Mucosa of descending colon (tissue), 3 donors: ENCODE measurements at regions not wholly inside any gene's neighbourhood (a gene's known extent, or its start where the extent isn't known, plus 50 kb on each side); places are given as distances from the start of the nearest gene placed in this dataset.

Source experiments
- ATAC-seq: fragments of 200-7000 bp; cut with Tn5 transposase; one replicate; pipeline ENCODE4 v1.9.1; 2020; ENCODE audit warnings: mild to moderate bottlenecking, moderate library complexity
- DNase-seq, 3 donors: peaks; one replicate each; pipeline ENCODE4 v3.0.0-alpha.2; 2020
- H3K36me3 ChIP-seq: fragments of 200-600 bp; one replicate; pipeline ENCODE4 v1.8.0; 2021; ENCODE audit warnings: low read depth, mild to moderate bottlenecking
- H3K4me1 ChIP-seq: fragments of 200-600 bp; one replicate; pipeline ENCODE4 v1.8.0; 2021; ENCODE audit warnings: low read depth, mild to moderate bottlenecking
- H3K4me3 ChIP-seq: fragments of 200-600 bp; one replicate; pipeline ENCODE4 v1.8.0; 2021; ENCODE audit warnings: mild to moderate bottlenecking
- H3K9me3 ChIP-seq: fragments of 200-600 bp; one replicate; pipeline ENCODE4 v1.8.0; 2021; ENCODE audit warnings: mild to moderate bottlenecking
- intact Hi-C, 2 donors: fragments of 100-400 bp; cut with DNase I in 1 of 2; cut with micrococcal nuclease in 1 of 2; formaldehyde crosslinking; loops; one replicate each; pipeline versions ENCODE4 v1.11.0 to v1.11.1; 2022; cut with DNase I, micrococcal nuclease
- TF ChIP-seq, protein P1 (sequence below): fragments of 200-600 bp; IDR thresholded peaks from one replicate; pipeline ENCODE4 v1.8.0; 2022; ENCODE audit warnings: antibody characterized with exemption, mild to moderate bottlenecking
- donor health status: DM: no; HTN: no; CAD: no; lungs with moderate emphysema.
- donor health status: DM: no; HTN: no; CAD: no.
- donor health status: DM: no; HTN: yes; CAD: no.

DNA sequence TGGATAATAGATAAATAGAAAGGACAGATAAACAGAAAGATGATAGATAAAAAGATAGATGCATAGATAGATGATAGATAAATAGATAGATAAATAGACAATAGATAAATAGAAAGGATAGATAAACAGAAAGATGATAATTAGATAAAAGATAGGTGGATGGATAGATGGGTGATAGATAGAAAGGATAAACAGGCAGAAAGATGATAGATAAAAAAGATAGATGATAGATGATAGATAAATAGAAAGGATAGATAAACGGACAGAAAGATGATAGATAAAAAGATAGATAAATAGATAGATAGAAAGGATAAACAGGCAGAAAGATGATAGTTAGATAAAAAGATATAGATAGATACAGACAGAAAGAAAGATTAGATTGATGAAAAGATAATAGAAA lies 92.3 kb upstream of the UQCRFS1 start:
- no peak for DNase-seq
- Histone ChIP-seq H3K36me3 (no peaks in the 10 kb centered on the region), H3K9me3 (no peaks in the 10 kb centered on the region), H3K4me1 (no peaks in the 10 kb centered on the region), H3K4me3 (no peak overlapping the region)
- intact Hi-C loops = no loop called here
- ATAC-seq = no peak
- TF ChIP-seq, protein P1, sequence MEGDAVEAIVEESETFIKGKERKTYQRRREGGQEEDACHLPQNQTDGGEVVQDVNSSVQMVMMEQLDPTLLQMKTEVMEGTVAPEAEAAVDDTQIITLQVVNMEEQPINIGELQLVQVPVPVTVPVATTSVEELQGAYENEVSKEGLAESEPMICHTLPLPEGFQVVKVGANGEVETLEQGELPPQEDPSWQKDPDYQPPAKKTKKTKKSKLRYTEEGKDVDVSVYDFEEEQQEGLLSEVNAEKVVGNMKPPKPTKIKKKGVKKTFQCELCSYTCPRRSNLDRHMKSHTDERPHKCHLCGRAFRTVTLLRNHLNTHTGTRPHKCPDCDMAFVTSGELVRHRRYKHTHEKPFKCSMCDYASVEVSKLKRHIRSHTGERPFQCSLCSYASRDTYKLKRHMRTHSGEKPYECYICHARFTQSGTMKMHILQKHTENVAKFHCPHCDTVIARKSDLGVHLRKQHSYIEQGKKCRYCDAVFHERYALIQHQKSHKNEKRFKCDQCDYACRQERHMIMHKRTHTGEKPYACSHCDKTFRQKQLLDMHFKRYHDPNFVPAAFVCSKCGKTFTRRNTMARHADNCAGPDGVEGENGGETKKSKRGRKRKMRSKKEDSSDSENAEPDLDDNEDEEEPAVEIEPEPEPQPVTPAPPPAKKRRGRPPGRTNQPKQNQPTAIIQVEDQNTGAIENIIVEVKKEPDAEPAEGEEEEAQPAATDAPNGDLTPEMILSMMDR = no peak

DNA sequence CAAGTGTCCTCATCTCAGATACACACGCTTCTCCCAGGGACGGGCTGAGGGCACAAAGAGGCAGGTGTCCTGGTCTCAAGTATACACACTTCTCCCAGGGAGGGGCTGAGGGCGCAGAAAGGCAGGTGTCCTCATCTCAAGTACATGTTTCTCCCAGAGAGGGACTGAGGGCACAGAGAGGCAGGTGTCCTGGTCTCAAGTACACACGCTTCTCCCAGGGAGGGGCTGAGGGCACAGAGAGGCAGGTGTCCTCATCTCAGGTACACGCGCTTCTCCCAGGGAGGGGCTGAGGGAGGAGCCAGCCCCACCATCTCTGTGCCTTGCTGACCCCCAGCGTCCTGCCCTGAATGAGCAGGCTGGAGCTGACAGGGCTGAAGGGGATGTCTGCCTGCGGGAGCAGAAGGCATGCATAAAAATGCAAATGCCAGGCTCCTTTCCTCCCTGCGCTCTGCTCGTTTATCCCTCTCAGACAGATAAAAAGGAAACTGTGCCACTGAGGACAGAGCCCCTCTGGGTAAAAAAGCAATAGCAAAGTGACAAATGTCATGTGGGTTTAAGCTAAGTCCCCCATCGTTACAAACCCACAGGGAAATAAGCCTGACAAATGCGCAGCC lies 96.1 kb upstream of the UQCRFS1 start:
- H3K36me3 ChIP-seq = no peaks in the 10 kb centered on the region
- no peaks in the 10 kb centered on the region for H3K9me3 ChIP-seq
- ATAC-seq = no peak
- TF ChIP-seq, protein P1 = no peak
- intact Hi-C loops = no loop called here
- no peak overlapping the region for H3K4me3 ChIP-seq
- H3K4me1 ChIP-seq = no peaks in the 10 kb centered on the region
- no peak for DNase-seq

DNA sequence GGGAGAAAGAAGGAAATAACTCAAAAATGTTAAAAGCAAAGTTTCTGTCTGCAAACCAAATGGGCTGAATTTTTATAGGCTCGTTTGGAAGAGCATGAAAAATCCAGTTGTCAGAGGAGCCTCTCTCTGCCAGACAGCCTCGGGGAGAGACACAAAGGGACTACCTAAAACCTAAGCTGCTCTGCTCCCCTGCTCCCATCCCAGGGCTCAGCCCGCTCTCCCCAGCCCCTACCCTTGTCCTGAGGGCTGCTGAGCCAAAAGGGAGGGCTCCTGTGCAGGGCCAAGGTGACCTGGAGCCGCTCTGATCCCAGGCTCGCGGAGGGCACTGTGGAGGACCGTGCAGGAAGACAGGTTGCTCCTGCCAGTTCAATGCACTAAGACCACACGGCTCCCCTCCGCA lies 96.7 kb upstream of the UQCRFS1 start:
- DNase-seq (no peak), ATAC-seq (no peak)
- intact Hi-C loops = no loop called here
- no peaks in the 10 kb centered on the region for H3K9me3 ChIP-seq
- H3K36me3 ChIP-seq = no peaks in the 10 kb centered on the region
- no peaks in the 10 kb centered on the region for H3K4me1 ChIP-seq
- no peak overlapping the region for H3K4me3 ChIP-seq
- TF ChIP-seq, protein P1 = no peak

DNA sequence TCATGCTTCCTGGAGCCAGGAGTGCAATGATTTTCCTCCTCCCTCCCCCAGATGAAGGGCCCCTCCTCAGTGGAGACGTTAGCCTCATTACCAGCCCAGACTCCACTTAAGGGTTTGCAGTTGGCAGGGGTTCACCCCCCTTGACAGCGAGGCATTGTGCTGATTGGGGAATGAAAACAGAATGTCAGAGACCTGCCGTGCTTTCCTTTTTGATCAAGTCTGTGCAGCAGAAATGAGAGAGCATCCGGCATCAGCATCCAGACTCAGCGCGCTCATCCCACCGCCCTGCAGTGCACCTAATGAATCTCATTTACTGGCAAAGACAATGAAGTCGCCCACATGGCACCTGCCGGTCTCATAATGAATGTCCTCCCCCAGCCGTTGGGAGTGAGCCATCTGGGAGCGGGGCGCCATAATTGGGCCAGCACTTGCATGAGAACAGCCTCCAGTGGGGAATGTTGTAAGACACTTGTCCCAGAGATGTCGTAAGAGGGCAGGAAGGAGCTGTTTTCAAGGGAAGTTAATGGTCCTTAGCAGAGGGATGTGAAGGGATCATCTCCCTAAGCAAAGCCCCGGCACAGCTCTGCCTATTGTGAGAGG lies 98.3 kb upstream of the UQCRFS1 start:
- TF ChIP-seq, protein P1 = no peak
- Histone ChIP-seq H3K4me3 (no peak overlapping the region), H3K4me1 (no peaks in the 10 kb centered on the region), H3K9me3 (no peaks in the 10 kb centered on the region), H3K36me3 (no peaks in the 10 kb centered on the region)
- no peak for DNase-seq
- intact Hi-C loops = no loop called here
- ATAC-seq = no peak

DNA sequence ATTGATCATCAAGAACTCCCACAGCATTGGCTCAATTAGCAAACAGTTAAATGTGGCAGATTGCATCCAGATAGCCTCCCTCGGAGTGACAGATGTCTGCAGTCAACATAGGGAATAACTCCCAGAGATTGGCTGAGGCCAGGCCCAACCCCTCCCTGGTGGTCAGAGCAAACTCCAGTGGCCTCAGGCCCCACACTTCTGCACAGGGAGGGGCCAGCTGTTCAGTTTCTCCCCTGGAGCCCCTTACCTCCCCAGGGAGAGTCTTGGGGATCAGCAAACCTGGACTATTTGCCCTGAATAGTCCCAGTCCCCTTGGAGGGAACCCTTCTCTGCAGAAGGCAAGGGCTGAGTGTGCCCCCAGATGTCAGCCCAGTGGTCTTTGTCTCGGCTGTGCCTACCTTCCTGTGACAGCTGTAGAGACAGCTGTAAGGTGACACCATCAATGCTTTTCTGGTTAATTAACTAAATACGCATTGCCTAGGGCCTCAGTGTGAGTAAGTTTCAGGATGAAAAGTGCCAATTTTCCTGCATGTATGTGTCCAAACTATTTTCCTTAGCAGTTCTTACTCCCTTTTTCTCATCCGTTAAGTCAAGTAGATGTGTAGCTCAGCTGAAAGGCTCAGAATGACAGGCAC lies 102.7 kb upstream of the UQCRFS1 start:
- TF ChIP-seq, protein P1 = no peak

More for the DNA sequence above, 102.7 kb upstream of the UQCRFS1 start:
- ATAC-seq (no peak), DNase-seq (no peak)
- Histone ChIP-seq H3K4me1 (no peaks in the 10 kb centered on the region), H3K36me3 (no peaks in the 10 kb centered on the region), H3K4me3 (no peak overlapping the region), H3K9me3 (no peaks in the 10 kb centered on the region)
- intact Hi-C loops = no loop called here
